Kidney (tissue), 13 donors: ENCODE measurements at regions not wholly inside any gene's neighbourhood (a gene's known extent, or its start where the extent isn't known, plus 50 kb on each side); places are given as distances from the start of the nearest gene placed in this dataset.

Source experiments
- DNase-seq, 5 donors: peaks; one replicate each; pipeline ENCODE4 v3.0.0-alpha.2; 2013 to 2020
- FAIRE-seq: peaks from 2 replicates; lab custom pipeline; 2012; peaks lifted over from hg19 to GRCh38; lab: Jason Lieb, UNC
- H3K27ac ChIP-seq, 2 donors: one replicate each; pipeline ENCODE4 v1.7.0; 2013; ENCODE audit warnings: low read depth in 2 of 2, low read length in 2 of 2, inconsistent platforms in 1 of 2
- H3K27me3 ChIP-seq: one replicate; pipeline ENCODE4 v1.7.1; 2013; ENCODE audit warnings: low read length, inconsistent platforms; ENCODE audit not compliant: control insufficient read depth, insufficient read depth
- H3K36me3 ChIP-seq, 3 donors: one replicate each; pipeline versions ENCODE4 v1.7.0 to v1.7.1; 2013; ENCODE audit warnings: low read length in 3 of 3, control low read depth in 1 of 3, inconsistent platforms in 1 of 3; ENCODE audit not compliant: insufficient read depth in 3 of 3, control insufficient read depth in 2 of 3
- H3K4me1 ChIP-seq, 3 donors: one replicate each; pipeline versions ENCODE4 v1.7.0 to v1.7.1; 2013; ENCODE audit warnings: low read length in 3 of 3, inconsistent platforms in 1 of 3, low read depth in 1 of 3; ENCODE audit not compliant: control insufficient read depth in 2 of 3, insufficient read depth in 2 of 3
- H3K4me3 ChIP-seq, 3 donors: one replicate each; pipeline versions ENCODE4 v1.7.0 to v1.8.1; 2013; ENCODE audit warnings: low read length in 3 of 3, control low read depth in 1 of 3, inconsistent platforms in 1 of 3
- H3K9ac ChIP-seq, 3 donors: one replicate each; pipeline versions ENCODE4 v1.7.0 to v1.7.1; 2013; ENCODE audit warnings: low read length in 3 of 3, control low read depth in 1 of 3, inconsistent platforms in 1 of 3
- H3K9me3 ChIP-seq, 3 donors: one replicate each; pipeline versions ENCODE4 v1.7.0 to v1.7.1; 2013; ENCODE audit warnings: low read length in 3 of 3, control low read depth in 1 of 3, inconsistent platforms in 1 of 3; ENCODE audit not compliant: control insufficient read depth in 2 of 3, insufficient read depth in 1 of 3
- CTCF ChIP-seq: IDR thresholded peaks from 3 replicates; pipeline ENCODE4 v1.5.1; 2012; ENCODE audit warnings: mild to moderate bottlenecking, moderate library complexity, borderline replicate concordance; ENCODE audit not compliant: insufficient read depth; ENCODE audit errors: extremely low read depth
- intact Hi-C: fragments of 100-400 bp; cut with DNase I; formaldehyde crosslinking; loops from one replicate; pipeline ENCODE4 v1.11.1; 2022
- donor health status: control.
- donor health status: control.
- donor health status: control.
- donor health status: control.
- donor health status: control.
- donor health status: DM: yes; HTN: yes; CAD: no.
- donor health status: Normal renal cell carcinoma (clear cell type).

GRCh38 chr5:99900302-99900852, 634.8 kb upstream of the FAM174A start:
- Histone ChIP-seq H3K9me3 (no peaks in the 10 kb centered on the region), H3K4me3 (no peak overlapping the region), H3K27ac (no peak overlapping the region), H3K27me3 (no peaks in the 10 kb centered on the region), H3K9ac (no peak overlapping the region), H3K4me1 (peaks cover 0 to 4% (median 0%) of the 10 kb centered on the region in 3 donors), H3K36me3 (no peaks in the 10 kb centered on the region)
- peak in 3 of 5 donors; percentile 45 to 96 (median 93) for DNase-seq
- no peak for FAIRE-seq
- intact Hi-C loops: no loop called here
- no peak for TF ChIP-seq CTCF

GRCh38 chr5:99879791-99880511, 655.2 kb upstream of the FAM174A start:
- FAIRE-seq (no peak), DNase-seq (no peak)
- Histone ChIP-seq H3K4me1 (no peaks in the 10 kb centered on the region), H3K4me3 (no peak overlapping the region), H3K9me3 (no peaks in the 10 kb centered on the region), H3K9ac (no peak overlapping the region), H3K27ac (no peak overlapping the region), H3K27me3 (no peaks in the 10 kb centered on the region), H3K36me3 (no peaks in the 10 kb centered on the region)
- no peak for TF ChIP-seq CTCF
- intact Hi-C loops: no loop called here

- Histone ChIP-seq H3K27ac (no peak overlapping the region), H3K9me3 (no peaks in the 10 kb centered on the region), H3K9ac (no peak overlapping the region), H3K4me1 (no peaks in the 10 kb centered on the region), H3K27me3 (no peaks in the 10 kb centered on the region), H3K36me3 (no peaks in the 10 kb centered on the region), H3K4me3 (no peak overlapping the region)
- no peak for TF ChIP-seq CTCF
- DNase-seq (no peak), FAIRE-seq (no peak)
- intact Hi-C loops: no loop called here
Observed at GRCh38 chr5:99878830-99879229, 656.3 kb upstream of the FAM174A start.
